ENCODE measurements at regions not wholly inside any gene's neighbourhood (a gene's known extent, or its start where the extent isn't known, plus 50 kb on each side); places are given as distances from the start of the nearest gene placed in this dataset.

- no peak for TF ChIP-seq POLR2A (IDR thresholded peaks at IDR 0.05)
- TF ChIP-seq CTCF (IDR thresholded peaks at IDR 0.05) = no peak
- TF ChIP-seq POLR2AphosphoS5 (IDR thresholded peaks at IDR 0.05) = no peak
- TF ChIP-seq EP300 (IDR thresholded peaks at IDR 0.05; ENCODE audit: low read depth) = no peak
Measured at GRCh38 chrX:6667048-6667768, 132.3 kb upstream of the VCX3A start.

Data from transverse colon (tissue), 4 donors.